ENCODE measurements at regions not wholly inside any gene's neighbourhood (a gene's known extent, or its start where the extent isn't known, plus 50 kb on each side); places are given as distances from the start of the nearest gene placed in this dataset.

DNA sequence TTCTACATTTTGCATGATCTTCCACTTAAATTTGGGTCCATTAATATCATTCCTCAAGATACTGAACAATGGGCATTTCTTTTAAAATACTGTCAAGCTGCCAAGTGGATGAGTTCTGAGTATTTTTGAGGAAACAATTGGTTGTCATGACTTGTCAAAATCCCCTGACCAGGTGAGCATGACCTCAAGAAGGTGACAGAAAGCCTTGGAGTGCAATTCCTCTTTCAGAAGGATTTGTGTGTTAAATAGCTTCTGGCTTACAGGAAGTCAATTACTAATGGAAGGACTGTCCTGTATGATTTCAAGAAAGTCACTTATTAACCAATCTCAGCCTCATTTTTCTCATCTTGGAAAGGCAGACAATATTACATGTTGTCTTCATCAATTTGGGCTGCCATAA lies 460.6 kb downstream of the TSN start (continued):
- no peak for TF ChIP-seq EGR1 (IDR thresholded peaks at IDR 0.05; ENCODE audit: borderline replicate concordance, low read depth, low read length)

DNA sequence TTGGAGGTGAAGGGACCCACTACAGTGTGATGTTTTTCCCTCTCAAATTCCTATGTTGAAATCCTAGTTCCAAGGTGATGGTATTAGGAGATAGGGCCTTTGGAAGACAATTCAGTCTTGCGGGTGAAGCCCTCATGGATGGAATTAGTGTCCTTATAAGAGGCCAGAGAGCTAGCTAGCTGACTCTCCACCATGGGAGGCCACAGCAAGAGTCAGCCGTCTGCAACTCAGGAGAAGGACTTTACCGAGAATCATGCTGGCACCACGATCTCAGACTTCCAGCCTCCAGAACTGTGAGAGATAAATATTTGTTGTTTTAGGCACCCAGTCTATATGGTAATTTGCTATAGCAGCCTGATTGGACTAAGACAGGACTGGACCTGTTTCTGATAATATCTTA lies 461.4 kb downstream of the TSN start:
- 89% methylated on average over 4 of the region's 4 CpGs; no CpG with 5 or more reads in 1 of the 2 experiments for WGBS, 2 experiments (ENCODE audit: extremely low coverage in 1 of 2, insufficient coverage in 1 of 2, insufficient read length in 1 of 2, insufficient replicate concordance in 2 of 2, low coverage in 1 of 2, low lambda C conversion rate in 2 of 2, missing lambda C conversion rate in 1 of 2)
- Histone ChIP-seq H2AFZ (ENCODE audit: low read length) (no peak overlapping the region), H4K20me1 (replicated peaks in 1 of 2; ENCODE audit: control insufficient read depth in 1 of 2, insufficient read depth in 2 of 2, low read length in 2 of 2) (no peaks in the 10 kb centered on the region), H3K56ac (replicated peaks; ENCODE audit: insufficient read length, low read depth, low read length) (no peak overlapping the region), H3K4me1 (replicated peaks in 1 of 4; ENCODE audit: control insufficient read depth in 3 of 4, insufficient read depth in 4 of 4, low read length in 3 of 4) (no peaks in the 10 kb centered on the region), H2BK20ac (ENCODE audit: low read length) (no peak overlapping the region), H2BK12ac (ENCODE audit: low read depth, low read length) (no peak overlapping the region), H2AK5ac (ENCODE audit: low read depth, low read length) (no peak overlapping the region), H4K5ac (ENCODE audit: insufficient read length, low read depth, low read length) (no peak overlapping the region), H2BK5ac (ENCODE audit: low read depth, low read length) (no peak overlapping the region), H3K23me2 (ENCODE audit: low read depth, low read length) (no peaks in the 10 kb centered on the region), H3K4me2 (ENCODE audit: insufficient read depth in 1 of 2, low read depth in 2 of 2, low read length in 2 of 2) (no peak overlapping the region), H4K91ac (replicated peaks; ENCODE audit: insufficient read length, low read length) (no peak overlapping the region), H3K18ac (ENCODE audit: extremely low read depth, low read length) (no peak overlapping the region), H2BK120ac (replicated peaks; ENCODE audit: low read depth, low read length) (no peak overlapping the region), H3K27ac (ENCODE audit: low read depth, low read length) (no peak overlapping the region), H3K14ac (ENCODE audit: insufficient read length) (no peak overlapping the region), H3K23ac (ENCODE audit: insufficient read length) (no peak overlapping the region), H3K4me3 (ENCODE audit: extremely low read depth in 1 of 4, insufficient read depth in 2 of 4, low read depth in 3 of 4, low read length in 4 of 4) (no peak overlapping the region), H3K79me2 (ENCODE audit: control insufficient read depth in 1 of 2, insufficient read depth in 2 of 2, low read length in 2 of 2) (no peaks in the 10 kb centered on the region), H3K79me1 (ENCODE audit: low read depth, low read length) (no peaks in the 10 kb centered on the region), H3K9ac (replicated peaks in 1 of 4; ENCODE audit: extremely low read depth in 1 of 4, low read depth in 3 of 4, low read length in 3 of 4) (no peak overlapping the region), H3K27me3 (replicated peaks in 1 of 4; ENCODE audit: control insufficient read depth in 3 of 4, extremely low read depth in 1 of 4, insufficient read depth in 3 of 4, low read length in 3 of 4) (no peaks in the 10 kb centered on the region), H3K4ac (replicated peaks; ENCODE audit: insufficient read length, low read depth, low read length) (no peak overlapping the region), H3K36me3 (ENCODE audit: control insufficient read depth in 2 of 4, insufficient read depth in 4 of 4, low read length in 3 of 4) (no peaks in the 10 kb centered on the region), H3K9me3 (ENCODE audit: insufficient read depth in 2 of 2, low read depth in 1 of 2, low read length in 1 of 2) (peaks cover 0 to 3% of the 10 kb centered on the region in 2 experiments; a peak in 1 of 4 replicates), H4K8ac (ENCODE audit: extremely low read depth, insufficient read depth, low read length) (no peak overlapping the region), H2BK15ac (ENCODE audit: low read length) (no peak overlapping the region)
- TF ChIP-seq TBP (IDR thresholded peaks at IDR 0.05; ENCODE audit: low read depth, low read length), result no peak
- TF ChIP-seq FOSL1 (IDR thresholded peaks at IDR 0.05; ENCODE audit: insufficient read depth, low read depth, low read length), result no peak
- TF ChIP-seq SP4 (IDR thresholded peaks at IDR 0.05; ENCODE audit: low read length), result no peak
- no peak for TF ChIP-seq TAF1 (IDR thresholded peaks at IDR 0.05; ENCODE audit: low read depth, low read length)
- TF ChIP-seq, protein P1, sequence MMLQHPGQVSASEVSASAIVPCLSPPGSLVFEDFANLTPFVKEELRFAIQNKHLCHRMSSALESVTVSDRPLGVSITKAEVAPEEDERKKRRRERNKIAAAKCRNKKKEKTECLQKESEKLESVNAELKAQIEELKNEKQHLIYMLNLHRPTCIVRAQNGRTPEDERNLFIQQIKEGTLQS (IDR thresholded peaks at IDR 0.05; ENCODE audit: insufficient read depth, low read depth, low read length), result no peak
- ChIA-PET POLR2A (ENCODE audit: partially characterized antibody) (no interaction called here), CTCF (ENCODE audit: partially characterized antibody) (interaction anchor here (1.3 kb wide), 1 partner anchor 41 kb away, joined by 3 read pairs; no protein-coding TSS in a partner anchor)
- FAIRE-seq, result no peak
- no peak for DNase-seq (ENCODE audit: low read depth in 1 of 2, low spot score in 2 of 2)
